AG08396 (cell line): ENCODE measurements at regions not wholly inside any gene's neighbourhood (a gene's known extent, or its start where the extent isn't known, plus 50 kb on each side); places are given as distances from the start of the nearest gene placed in this dataset.

Experiments used
- DNase-seq: peaks from one replicate; pipeline ENCODE4 v3.0.0; 2012; ENCODE audit warnings: low spot score, mixed read lengths

DNA sequence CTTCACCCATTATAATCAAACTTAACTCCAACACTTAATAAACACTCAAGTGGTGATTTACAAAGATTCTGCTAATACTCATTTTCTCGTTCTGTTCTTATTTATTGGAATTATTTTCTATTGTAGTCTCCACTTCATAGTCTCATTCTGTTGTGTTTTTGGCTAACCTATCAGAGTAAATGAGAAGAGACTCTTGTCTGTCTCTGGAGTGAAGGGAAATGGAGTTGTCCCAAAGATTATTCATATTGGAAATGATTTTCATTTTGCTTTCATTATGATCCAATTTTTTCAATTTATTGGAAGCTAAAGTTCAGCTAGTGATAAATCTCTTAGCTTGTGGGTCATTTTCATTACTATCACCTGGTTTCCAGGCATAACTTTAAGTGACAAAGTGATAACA, 454.9 kb upstream of the JAG1 start:
- DNase-seq, result no peak

DNA sequence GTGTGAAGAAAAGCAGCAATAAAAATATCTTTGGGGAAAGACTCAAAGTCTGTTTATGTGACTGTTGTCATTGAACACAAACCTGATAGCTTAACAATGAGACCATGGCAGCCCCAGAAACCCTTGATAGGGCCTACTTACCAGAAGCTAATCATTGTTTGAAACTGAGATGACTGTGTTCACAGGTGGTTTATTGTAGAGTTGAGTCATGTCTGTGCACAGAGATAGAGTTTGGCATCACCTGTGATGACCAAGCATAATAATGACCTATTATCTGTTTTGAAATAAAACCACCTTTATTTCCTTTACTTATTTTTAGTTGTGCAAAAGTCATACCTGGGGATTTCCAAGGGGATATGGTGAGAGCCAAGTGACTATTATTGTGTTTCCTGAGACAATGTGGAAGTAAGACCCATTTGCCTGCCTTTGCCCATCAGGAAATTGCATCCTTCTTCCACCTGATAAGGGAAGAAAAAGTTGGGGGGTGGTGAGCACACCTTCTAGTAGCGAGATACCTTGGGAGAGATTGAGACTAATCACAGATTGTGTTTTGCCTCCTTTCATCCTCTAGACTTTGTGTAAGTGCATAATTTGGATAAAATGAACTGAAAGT, 456.9 kb upstream of the JAG1 start:
- DNase-seq, result no peak

DNA sequence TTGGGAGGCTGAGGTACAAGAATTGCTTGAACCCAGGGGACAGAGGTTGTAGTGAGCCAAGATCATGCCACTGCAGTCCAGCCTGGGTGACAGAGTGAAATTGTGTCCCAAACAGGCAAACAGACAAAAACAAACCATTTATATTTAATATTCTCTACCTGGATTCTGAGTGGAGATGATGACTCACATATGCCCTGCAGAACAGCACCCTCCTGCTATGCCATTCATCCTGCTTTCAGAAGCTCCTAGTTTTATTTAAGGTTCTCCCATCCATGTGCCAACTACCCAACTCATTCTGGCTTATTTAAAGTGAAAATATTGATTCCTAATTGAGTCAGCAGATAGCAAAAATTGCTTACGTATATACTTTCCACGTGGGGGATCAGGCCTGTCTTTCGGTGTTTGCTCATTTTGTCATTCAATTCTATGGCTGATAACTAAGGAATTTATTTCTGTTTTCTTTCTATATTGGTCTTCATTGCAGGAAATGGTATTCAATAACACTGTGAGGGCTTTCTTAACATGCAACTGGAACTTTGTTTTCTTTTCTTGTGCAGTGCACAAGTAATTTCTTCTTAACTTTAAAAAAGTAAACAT, 459.1 kb upstream of the JAG1 start:
- DNase-seq, result no peak

DNA sequence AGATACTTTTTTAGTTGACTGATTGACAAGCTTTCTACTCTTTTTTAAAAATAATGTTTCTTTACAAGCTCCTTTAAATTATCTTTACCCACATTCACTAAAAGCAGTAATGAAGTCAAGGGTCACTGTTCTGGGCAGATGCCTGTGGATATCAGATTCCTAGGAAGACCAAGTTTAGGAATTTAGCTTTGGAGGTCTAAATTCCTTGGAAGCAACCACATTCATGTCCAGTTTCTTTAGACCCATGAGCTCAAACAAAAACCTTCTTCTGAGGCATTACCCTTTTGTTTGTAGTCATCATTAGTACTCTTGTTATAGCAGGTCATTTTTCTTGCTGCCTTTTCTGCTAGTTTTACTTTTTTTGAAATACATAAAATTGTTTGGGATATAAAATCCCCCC, 462.9 kb upstream of the JAG1 start:
- DNase-seq, result no peak

DNA sequence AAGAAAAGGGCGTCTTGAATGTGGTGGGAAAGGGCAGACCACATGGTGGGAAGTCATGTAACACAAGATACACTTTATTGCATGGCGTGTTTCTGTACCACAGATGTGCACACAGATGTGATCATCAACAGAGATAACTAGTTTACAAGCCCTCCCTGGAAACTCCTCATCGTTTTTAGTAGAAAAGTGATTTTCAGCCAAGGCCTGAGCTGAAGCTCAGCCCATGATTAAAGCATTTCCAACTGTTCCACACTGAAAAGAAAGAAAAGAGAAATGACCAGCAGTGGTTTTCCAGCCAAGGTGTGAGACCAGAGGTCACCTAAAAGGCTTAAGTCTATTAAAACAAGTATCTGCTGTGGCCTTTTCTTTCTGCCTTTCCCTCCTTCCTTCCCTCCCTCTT, 463.9 kb upstream of the JAG1 start:
- DNase-seq, result no peak

DNA sequence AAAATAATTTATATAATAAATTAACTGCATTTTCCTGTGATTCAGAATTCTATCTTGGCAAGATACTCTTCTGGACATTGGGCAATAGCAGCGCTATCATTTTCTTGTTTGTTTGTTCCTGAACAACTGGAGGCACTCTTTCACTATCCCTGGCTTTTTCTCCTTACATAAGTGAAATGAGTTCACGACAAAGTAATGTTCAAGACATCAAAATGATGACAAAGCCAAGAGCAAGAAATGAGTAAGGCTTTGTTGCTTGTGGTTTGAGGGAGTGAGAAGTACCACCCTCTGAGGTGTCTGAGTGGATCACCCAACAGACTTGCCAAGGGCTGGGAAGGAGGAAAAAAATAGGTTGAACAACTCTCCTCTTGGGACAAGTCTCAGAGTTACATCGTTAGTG, 466.6 kb upstream of the JAG1 start:
- no peak for DNase-seq

DNA sequence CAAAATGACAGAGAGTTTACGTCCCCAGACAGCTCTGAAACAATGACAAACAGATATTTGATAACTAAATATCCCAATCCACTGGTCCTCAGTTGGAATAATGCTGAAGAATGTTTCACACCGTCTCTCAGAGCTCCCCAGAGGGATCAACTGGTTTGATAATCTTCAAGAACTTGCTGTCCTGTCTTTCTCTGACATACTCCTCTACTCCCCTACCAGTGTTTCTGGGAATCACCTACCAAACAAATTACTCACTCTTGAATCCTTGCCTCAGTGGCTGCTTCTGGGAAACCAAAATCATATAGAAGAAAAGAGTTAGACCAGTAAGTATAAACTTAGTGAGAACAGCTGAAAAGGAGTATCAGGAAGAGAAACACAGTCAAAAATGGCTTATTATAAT, 469.7 kb upstream of the JAG1 start:
- no peak for DNase-seq

DNA sequence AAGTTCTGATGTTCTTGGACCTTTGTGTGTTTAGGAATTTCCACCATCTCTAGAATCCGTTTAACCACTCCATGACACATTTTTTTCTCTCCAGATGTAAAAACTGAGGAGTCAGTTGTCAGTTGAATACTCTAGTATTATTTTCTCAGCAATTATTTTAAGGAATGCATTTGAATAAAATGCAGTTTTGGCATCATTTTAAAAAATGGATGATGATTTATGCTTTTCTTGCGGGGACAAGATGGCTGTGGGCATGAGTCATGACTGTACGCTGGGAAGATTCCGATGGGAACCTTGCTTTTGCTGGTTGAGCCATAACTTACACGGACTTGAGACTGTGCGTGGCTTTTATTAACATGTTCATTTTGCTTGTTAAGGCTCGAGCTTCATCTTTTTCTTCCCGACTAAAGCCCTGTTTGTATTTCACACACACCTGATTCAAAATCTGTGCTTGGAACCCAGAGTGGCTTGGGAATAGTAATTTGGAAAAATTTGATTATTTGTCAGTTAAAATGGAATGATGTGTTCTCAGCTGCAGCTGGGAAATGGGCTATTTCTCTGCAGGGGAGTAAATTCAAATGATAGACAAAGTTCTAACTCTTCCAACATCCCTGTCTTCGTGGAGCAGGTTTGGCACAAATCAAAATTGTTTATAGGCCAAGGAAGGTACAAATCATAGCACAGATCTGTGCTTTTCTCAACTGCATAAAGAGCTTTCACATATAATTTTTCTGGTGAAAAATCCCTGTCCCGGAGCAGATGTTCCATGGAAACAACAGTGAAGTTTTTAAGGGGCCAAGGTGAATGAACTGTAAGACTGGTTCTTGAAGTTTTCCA, 470.5 kb upstream of the JAG1 start:
- peak; percentile 38 for DNase-seq

DNA sequence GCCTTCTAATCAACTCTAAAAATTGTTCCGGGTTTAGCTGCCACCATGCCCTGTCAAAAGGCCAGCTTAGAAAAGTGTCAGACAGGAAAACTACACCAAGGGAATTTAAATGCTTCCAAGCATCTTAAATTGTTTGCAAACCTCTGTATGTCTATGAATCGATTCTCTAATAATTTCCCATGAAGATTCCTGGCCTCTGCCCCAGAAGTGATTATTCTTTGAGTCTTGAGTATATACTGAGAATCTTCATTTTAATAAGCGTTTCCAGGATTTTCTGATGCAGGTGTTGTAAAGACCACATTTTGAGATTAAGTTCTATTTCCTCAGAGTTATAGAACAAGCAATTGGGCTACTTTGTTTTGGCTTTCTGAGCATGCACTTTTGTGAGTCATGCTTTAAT, 471.8 kb upstream of the JAG1 start:
- no peak for DNase-seq

DNA sequence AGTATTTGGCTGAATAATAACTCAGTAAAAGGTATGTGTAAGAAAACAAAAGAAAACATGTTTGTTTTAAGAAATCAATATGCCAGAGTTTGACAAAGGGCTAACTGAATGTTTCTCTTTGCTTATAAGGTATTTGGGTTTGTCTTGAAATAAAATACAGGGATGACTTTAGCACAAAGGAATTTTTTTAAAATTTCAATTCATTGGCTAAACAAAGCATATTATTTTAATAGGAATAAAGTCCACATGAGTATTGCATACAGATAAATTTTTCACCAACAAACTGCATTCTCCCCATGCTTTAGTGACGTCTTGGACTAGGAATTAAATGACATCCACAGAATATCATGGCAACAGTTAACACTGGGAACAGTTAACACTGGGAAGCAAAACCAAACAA, 480.0 kb upstream of the JAG1 start:
- no peak for DNase-seq

DNA sequence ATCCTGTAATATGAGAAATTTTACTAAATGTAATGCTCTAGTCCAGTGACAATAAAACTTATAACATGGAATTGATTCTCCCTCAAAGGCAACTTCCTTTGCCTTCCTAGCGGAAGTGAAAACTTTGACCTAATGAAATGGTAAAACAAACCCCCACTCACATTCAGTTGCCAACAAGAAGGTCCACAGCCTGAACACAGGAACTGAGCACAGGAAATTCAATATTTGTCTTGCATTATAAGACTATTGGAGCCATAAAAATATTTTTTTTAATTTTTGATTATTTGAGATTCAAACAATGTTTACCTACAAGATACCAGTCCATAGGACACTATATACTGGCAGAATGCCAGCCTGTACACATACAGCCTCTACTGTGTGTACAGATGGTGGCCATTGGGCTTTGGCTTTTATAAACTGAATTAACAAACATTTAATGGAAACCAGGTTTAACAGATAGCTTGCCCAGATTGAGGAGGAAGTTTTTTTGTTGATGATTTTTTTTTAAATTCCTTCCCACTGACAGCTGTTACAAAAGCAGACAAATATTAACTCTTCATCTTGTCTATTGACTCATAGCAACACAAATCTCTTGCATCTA, 481.5 kb upstream of the JAG1 start:
- DNase-seq, result no peak

DNA sequence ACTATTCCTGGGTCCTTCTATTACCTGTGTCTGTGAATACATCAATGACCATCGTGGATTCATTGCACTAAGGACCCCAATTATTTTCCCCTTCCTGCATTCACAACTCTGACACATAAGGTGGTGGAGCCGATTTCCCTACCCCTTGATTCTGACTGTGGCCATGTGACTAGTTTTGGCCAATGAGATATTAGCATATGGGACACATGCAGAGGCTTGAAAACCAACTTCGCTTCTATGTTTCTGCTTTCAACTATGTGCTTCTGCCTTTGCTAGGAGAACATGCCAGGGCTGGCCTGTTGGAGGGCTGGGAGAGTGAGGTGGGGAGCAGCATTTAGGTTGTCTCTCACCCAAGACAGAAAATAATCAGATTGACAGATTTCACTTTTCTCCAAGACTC, 483.1 kb upstream of the JAG1 start:
- DNase-seq, result no peak

DNA sequence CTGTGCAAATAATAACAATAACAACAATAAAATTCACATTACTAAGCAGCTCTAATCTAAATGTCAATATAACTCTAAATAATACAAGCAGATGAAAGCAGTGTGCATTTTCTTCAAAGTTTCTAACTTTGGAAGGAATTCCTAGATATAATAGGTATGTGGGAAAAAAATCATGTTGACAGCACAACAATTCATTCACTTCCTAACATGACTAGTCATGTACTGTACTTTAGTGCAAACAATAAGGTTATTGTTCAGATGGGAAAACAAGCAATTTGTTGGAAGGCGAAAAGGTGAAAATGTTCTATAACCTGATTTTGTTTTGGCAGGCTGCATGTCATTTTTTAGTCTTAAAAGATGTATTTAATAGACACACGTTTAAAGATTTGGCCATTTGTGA, 484.3 kb upstream of the JAG1 start:
- no peak for DNase-seq

DNA sequence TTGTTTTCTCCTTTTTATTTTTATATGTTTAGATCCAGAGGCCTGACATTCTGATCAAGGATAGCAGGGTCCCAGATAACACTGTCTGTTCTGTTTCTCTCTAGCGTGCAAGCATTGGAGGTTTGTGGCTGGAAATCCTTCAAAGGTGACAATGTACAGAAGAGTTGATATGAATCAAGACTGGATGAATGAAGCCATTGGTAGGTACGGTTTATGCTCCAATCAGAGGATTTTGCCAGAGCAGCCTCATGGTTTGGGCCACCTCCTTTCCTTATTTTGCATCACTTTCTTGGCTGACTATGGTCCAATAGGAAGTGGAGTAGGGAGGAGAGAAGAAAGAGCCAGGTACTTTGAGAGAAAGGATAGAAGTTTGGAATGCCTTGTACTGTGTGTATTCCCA, 484.8 kb upstream of the JAG1 start:
- DNase-seq, result no peak

DNA sequence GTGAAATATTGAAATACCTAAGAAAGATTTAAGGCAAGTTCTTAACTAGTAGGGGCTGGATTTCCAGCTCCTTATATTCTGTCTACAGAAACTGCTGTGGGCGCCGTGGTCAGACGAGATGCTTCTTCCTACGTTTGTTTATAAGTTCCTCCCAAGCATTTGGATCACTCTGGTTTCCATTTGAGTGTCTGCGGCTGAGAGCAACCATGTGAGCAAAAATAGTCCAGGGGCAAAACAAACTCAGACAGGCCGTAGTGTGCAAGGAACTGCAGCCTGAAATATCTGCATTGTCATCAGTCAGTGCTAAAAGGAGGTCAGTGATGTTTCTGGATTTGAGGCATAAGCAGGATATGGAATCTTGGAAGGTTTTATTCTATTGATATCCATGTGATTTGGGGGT, 485.9 kb upstream of the JAG1 start:
- peak; percentile 29 for DNase-seq

DNA sequence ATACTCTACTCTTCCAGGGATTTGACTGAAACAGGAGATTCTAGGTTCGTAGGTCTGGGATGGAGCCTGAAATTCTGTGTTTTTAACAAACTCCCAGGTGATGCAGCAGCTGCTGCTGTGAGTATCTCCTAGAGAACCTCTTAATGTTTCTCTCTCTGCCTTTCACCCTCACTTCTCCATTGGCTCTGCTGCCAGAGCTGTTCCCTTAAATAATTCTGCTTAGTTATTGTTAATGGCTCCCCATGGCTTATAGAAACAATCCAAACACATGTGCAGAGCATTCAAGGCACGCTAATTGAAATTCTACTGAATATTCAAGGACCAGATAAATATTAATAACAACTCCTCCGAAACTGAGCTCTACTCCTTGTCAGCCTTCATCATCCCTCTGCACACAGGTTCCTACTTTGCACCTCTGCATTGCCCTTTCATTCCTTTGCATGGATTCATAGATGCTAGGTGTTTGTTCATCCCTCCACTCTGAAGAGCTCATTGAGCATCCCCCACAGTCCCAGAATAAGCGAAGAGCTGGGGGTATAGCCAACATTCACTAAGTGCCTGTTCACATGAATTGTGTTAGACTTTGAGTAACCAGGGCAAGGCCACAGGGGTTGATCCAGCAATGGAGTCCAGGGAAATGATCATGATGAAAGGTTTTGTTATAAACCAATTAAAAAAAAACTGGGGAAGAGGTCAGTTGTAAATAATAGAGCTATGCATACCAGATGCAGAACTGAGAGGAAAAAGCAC, 488.4 kb upstream of the JAG1 start:
- no peak for DNase-seq

DNA sequence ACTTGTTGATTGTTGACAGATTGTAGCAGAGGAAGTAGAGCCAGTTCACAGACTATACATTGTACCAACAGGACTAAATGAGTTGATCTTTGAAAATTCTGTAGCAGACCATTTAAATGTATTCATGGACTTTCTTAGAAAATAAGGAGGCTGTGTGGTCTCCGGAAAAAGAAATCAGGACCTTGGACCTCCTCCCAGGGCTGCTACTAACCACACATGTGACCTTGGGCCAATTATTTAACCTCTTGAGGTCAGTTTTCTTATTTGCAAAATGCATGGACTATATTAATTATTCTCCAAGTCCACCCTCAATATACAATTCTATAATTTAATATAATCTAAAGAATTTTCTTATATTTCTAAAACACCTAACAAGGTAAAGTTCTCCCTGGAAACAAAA, 492.0 kb upstream of the JAG1 start:
- no peak for DNase-seq

DNA sequence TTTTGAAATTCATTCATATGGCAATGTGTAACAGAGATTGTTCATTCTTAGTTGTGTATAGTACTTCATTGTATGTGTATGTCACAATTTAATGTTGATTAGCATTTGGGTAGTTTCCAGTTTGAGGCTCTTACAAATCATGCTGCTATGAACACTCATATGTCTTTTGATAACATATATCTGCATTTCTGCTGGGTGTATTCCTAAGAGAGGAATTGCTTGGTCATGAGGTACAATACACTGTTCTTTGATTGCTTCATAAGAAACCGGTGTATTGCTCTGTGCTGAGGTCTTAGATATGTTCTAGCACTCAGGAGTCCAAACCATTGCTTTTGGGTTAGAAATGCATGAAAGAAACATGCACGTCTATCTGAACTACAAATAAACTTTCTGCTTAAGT, 492.9 kb upstream of the JAG1 start:
- DNase-seq, result no peak

DNA sequence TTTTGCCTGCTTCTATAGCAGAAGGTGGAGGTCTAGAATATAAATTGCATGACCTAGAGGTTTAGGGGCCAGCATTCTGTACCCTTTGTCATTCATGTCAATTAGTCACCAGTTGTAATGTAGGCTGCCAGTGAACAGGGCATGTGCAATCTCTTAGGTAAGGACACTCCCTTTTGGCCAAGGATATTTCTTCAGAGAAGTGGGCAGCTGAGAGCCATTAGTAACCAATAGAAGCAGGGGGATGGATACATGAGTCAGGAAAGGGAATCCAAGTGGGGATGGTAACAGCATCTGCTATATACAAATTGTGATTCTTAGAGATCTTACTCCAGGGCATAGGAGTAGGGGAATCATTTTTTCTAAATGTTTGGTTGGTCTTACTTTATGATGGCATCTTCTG, 494.2 kb upstream of the JAG1 start:
- DNase-seq, result no peak

DNA sequence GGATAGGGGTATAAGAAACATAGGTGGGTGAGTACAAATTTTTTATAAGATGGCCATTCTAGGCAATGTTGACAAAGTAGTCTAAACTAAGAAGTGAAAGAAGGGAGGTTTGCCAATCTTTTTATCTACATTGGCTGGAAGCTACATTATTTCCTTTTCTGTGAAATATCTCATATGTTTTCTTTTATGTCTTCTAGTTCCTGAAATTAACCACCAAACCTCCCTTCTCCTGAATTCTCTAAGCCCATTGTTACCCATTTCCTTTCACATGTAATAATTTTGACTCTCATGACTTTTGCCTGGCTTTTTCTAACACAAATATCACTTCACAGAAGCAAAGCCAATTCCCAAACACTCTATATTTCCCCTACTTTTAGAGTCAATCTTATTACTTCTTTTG, 496.2 kb upstream of the JAG1 start:
- DNase-seq, result no peak

DNA sequence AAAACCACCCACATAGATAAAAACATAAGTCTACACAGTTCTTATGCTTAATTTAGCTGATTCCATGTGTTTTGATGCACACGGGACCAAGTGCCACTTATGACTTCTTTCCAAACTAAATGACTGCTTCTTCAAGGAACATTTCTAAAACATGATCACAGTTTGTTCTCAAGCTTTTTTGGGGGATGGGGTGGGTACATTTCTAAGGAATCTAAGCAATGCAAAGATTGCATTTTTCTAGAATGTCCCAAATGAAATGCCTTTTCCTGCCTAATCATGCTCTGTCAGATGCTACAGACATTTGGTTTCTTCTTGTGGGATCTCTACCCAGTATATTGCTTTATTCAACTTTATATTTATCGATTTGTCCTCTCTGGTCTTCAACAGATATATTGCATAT, 496.8 kb upstream of the JAG1 start:
- DNase-seq, result no peak

DNA sequence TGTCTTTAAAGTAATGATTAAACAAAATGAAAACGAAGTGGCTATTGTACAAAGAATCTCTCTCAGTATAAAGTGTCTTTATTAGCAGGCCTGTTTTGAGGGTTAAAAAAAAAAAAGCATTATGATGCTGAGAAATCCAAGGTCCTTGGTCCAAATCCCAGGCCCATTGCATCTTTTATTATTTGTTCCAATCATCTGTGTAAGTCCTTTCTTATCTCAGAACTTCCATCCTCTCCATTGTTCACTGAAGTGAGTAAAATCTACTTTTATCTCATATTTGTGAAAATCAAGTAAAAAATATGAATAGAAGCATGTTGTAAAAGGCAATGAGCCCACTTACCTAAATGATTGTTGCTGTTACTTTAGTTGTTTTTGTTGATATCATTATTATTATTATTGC, 499.1 kb upstream of the JAG1 start:
- no peak for DNase-seq

DNA sequence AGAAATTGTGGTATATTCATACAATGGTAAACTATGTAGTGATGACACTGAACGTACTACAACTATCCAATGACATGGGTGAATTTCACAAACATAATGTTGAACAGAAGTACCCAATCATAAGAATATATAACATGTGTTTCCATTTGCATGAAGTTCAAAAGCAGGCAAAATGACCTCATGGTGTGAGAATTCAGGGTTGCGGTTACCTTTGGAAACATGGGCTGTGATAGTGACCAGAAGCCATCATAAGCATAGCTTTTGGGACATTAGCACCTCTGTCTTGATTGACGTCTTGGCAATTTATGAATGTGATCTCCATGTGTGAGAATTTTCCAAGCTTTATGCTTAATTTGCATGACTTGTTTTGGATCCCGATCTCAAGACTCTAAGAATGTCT, 500.1 kb upstream of the JAG1 start:
- DNase-seq, result no peak
